Stimulated activated CD4-positive, alpha-beta T cell treated with anti-CD3 and anti-CD28 coated beads, Interleukin-4, amount 100 ng/mL, for 1 hour (primary cell): ENCODE measurements at regions not wholly inside any gene's neighbourhood (a gene's known extent, or its start where the extent isn't known, plus 50 kb on each side); places are given as distances from the start of the nearest gene placed in this dataset.
A peak's percentile ranks its signal among the peaks of the same experiment; 100 is the strongest.

Source experiments
- DNase-seq: peaks from one replicate; pipeline ENCODE4 v3.0.0-alpha.2; 2020

DNA sequence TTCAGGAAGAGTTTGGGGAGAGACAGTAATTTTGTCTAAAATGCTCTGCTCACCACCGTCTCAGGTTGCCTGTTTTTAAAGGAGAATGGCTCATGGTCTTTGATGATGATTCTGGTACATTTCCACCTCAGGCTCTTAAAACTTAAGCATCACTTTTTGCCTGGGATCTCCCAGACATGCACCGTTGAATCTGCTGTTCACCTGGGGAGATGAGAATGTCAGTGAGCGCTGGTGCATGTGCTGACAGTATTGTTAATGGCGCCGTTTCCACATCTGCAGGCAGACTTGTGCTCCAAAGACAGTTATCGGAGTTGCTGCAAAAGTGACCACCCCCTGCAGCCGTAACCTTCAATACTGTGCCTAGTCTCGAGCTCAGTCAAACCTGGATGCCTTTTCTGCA is 219.0 kb upstream of the TPM1 start:
- DNase-seq: no peak

- no peak for DNase-seq
Measured at GRCh38 chr15:62824111-62825015, 218.2 kb upstream of the TPM1 start.

DNA sequence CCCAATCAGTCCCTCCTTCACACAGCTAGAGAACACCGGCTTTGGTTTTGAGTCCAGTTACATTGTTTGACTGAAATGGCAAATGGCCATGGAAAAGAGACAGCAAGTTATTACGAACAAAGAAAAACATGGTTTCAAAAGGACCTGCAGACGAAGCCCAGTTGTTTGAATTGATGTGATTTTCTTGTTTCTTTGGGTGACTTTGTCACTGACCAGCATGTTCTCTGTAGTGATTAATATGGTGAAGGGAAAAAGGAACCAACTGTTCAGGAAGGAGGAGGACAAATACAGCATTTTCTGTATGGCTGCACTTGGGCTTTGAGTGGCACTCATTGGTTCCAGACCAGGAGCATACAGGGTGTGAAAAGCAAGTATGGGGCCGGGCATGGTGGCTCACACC is 217.4 kb upstream of the TPM1 start:
- no peak for DNase-seq

GRCh38 chr15:62826561-62826960 is 216.0 kb upstream of the TPM1 start:
- DNase-seq: no peak

- DNase-seq: no peak
Measured at GRCh38 chr15:62828364-62828763, 214.2 kb upstream of the TPM1 start.

DNA sequence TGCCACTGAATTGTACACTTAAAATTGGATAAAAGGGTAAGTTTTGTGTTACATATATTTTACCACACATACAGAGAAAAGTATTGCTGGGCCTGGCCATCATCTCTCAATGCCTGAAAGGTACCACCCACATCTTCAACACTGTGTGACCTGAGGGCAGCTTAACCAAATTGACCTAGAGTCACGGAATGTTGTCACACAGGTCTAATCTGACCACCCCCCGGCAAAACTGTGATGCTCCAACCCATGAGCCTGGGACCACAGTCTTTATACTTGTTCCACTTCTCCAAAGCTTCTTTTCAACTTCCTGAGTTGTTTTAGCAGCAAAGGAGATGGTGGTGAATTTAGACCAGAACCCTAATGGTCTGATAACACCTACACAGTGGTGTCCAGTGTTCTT is 210.3 kb upstream of the TPM1 start:
- no peak for DNase-seq

- DNase-seq: no peak
Measured at GRCh38 chr15:62833646-62834045, 208.9 kb upstream of the TPM1 start.

DNA sequence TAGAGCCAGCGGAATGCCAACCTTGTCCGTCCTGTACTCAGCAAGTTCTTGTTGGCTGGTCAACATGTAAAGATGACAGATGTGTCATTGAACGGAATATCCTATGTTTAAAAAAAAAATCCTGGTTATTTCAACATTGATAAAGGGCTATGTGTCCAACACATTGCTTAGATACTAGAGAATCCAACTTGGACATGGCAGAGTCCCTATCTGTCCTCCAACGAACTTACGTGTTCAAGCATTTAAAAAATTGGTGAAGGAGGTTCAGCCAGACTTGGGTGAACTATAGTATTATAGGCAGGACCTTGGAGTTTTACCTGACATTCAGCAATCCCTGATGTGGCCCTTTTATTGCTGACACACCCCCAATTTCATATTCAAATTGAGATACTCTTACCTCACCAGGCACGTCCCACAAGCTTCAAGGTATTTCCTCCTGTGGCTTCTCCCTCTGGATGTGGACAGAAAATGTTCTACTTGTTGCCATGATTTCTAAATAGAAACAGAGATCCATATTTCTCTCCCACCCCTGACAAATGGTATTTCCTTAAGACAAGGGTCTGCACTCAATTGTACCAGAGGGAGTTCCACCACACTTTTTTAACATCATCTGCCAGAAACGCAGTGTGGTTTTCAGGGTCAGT is 207.7 kb upstream of the TPM1 start:
- DNase-seq: no peak

GRCh38 chr15:62835351-62835750 is 207.2 kb upstream of the TPM1 start:
- no peak for DNase-seq

DNA sequence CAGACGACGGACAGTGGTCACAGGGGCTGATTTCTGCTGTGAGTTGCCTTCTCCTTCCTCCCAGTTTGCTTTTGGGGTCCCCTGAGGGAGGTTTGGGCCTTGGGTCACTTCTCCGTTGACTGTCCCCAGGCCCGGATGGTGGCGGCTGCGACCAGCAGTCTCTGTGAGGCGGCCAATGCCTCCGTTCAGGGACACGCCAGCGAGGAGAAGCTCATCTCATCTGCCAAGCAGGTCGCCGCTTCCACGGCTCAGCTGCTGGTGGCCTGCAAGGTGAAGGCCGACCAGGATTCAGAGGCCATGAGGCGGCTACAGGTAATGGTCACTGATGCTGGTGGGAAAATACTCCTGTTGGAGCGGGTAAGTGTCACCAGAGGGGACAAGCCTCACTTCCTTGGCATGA is 206.8 kb upstream of the TPM1 start:
- DNase-seq: no peak

GRCh38 chr15:62840526-62841268 is 201.8 kb upstream of the TPM1 start:
- DNase-seq: no peak

GRCh38 chr15:62841269-62841628 is 201.3 kb upstream of the TPM1 start:
- no peak for DNase-seq

GRCh38 chr15:62841891-62842559 is 200.5 kb upstream of the TPM1 start:
- no peak for DNase-seq

DNA sequence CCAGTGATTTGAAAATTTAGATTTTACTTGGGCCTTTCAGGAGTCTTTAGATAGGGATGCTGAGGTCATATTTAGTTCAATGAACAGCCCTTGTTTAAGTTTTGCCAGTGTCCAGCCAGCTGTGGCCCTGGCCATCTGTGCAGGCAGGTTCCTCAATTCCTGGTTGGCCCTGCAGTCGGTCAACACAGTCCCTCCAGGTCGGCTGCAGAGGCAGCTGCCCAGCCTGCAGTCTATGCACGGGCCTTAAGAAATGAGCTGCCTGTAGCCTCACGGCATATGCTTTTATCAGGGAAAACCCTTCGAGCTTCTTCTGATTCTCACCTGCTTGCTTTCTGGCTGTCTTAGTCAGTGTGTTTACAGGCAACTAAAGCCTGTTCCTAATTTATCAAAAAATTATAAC is 199.2 kb upstream of the TPM1 start:
- no peak for DNase-seq

DNA sequence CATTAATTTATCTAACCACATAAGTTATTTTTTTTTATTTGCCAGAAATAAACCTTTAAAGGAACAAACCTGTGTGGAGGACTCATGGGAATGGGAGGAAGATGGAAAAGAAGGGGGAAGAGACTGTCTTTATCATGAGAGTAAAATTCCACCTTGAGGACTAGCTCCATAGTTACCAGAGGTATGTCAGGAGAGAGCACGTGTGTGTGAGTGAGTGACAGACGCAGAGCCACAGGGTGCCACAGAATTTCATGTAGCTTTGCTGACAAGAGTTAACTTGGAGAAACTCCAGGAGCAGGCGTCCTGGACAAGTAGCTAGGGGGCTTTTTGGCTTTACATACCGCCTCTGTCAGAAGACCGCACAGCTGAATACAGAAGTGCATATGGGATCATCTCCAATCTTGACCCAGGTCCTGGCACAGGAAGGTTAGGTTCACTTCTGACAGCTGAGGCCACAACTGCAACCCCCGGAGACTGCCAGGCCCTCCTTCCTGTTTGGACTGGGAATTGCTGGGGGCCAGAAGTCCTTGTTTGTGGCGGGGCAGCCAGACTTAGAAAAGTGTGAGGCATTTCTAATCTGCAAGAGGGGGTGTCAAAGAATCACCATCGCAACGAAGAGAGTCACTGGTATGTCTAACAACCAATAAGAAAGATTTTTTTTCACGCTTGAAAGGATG is 197.8 kb upstream of the TPM1 start:
- no peak for DNase-seq

GRCh38 chr15:62845241-62846126 is 197.1 kb upstream of the TPM1 start:
- DNase-seq: no peak

- no peak for DNase-seq
Measured at GRCh38 chr15:62846131-62846804, 196.3 kb upstream of the TPM1 start.

DNA sequence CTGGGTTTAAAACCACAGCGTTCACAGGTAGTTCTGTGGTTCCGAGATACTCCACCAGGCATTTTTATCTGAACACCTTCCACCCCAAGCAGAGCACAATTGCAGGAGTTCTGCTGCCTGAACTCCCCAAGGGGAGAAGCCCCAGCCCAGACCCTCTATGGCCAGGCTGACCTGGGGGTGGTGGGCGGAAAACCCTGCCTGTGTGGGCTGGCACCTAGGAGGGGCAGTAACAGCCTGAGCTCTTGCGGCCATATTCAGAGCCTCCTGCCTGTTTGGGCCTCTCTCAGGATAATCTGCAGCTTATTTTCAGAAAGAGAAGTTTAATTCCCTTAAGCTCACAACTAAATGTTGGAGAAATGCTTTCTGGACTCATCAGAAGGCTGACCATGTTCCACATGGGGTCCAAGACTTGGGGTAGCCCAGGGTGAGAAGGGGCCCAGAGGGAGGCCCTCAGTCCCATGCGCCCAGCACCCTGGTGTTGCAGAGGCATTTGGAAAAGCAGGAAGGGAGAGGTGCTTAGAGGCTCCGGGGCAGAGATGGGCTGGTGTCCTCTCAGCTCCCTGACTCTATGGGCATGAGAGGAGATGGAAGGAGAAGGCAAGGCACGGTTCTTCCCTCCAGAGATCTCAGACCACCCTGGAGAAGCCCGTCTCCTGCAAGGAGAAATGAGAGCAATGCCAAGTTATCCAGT is 195.6 kb upstream of the TPM1 start:
- DNase-seq: no peak

DNA sequence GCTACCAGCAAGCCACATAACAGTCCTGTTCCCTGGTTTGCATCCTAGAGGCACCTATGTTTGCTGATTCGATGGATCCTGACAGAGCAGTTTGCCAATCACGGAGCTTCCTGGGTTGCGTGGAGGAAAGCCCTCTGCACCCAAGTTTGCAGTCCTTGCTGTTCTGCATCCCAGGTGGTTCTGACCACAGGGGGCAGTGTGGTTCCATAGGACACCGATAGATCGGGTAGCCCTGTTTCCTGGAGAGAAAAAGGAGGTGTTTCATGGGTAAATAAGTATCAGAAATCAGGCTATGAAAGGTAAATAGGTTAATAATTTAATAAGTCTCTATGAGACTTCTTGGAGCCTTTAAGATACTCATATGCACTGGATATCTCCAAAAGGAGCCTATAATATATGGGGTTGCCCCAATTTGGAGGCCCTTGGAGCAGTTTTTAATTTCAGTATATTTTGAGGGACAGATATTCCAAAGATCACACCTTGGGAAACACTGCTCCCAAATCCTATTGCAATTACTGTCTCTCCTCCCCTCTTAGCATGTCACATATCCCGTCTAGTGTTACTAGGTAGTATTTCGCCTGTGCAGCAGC is 194.6 kb upstream of the TPM1 start:
- DNase-seq: peak; percentile 34

- DNase-seq: no peak
Measured at GRCh38 chr15:62848632-62849050, 193.9 kb upstream of the TPM1 start.
